Cardiac muscle cell (in vitro differentiated cells and primary cell): ENCODE measurements at regions not wholly inside any gene's neighbourhood (a gene's known extent, or its start where the extent isn't known, plus 50 kb on each side); places are given as distances from the start of the nearest gene placed in this dataset.
"Not testable (repeated sequence)": the region's sequence is repeated elsewhere in the genome, so short reads cannot be mapped to it uniquely, and the experiment has no call there.

Source experiments
- DNase-seq, 2 donors: peaks; one replicate each; pipeline versions ENCODE4 v3.0.0 to v3.0.0-alpha.2; 2010 to 2017; ENCODE audit warnings: low read depth in 1 of 2, low spot score in 1 of 2
- H3K27ac ChIP-seq: fragments of 200-600 bp; sonication (generic); 2 replicates; pipeline ENCODE4 v1.5.1; 2016
- H3K27me3 ChIP-seq: fragments of 200-600 bp; sonication (generic); 2 replicates; pipeline ENCODE4 v1.6.0; 2016; ENCODE audit warnings: control low read depth
- H3K36me3 ChIP-seq: fragments of 200-600 bp; sonication (generic); 2 replicates; pipeline ENCODE4 v1.5.1; 2016; ENCODE audit warnings: control low read depth
- H3K4me1 ChIP-seq: fragments of 200-600 bp; sonication (generic); 2 replicates; pipeline ENCODE4 v1.8.1; 2017; ENCODE audit warnings: low read depth, mild to moderate bottlenecking, mixed run types
- H3K4me3 ChIP-seq: fragments of 200-600 bp; sonication (generic); 2 replicates; pipeline ENCODE4 v1.5.1; 2016; ENCODE audit warnings: mild to moderate bottlenecking
- H3K9me3 ChIP-seq: fragments of 200-600 bp; sonication (generic); 2 replicates; pipeline ENCODE4 v1.5.1; 2017; ENCODE audit warnings: low read depth, mild to moderate bottlenecking, control low read depth
- TF ChIP-seq, protein P1 (sequence below): IDR thresholded peaks from 2 replicates; pipeline ENCODE4 v1.5.1; 2012; ENCODE audit warnings: low read depth, mild to moderate bottlenecking, low read length

DNA sequence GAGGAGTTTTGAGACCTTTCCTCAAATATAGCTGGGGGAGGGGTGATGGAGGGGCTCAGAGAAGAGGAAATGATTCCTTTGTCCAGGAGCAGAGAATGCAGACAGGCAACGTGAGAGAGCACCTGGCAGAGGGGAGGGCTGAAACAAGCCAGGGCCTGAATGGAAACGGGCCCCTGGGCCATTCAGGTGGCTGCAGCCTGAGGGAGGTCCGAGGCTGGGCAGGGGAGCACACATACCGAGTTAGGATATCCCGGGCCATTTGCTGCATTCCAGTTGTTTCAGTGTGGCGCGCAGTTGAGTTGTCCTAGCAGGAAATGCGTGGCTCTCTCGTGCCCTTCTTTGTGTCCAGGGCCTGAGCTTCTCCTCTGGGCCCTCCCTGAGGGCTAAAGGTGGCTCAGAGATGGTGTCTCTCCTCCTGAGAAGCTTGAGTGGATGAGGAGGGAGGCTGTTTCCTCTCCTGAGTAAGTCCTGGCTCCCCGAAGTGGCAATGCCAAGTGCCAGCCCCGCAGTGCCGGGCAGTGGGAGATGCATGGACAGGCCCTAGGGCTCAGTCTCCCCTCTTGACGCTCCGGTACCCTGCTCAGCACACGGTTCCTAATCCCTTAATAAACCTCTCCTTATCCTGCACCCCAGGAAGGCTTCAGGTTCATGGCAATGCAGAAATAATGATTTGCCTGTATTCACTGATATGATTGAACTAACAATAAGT is 85.5 kb upstream of the VRK1 start:
- TF ChIP-seq, protein P1, sequence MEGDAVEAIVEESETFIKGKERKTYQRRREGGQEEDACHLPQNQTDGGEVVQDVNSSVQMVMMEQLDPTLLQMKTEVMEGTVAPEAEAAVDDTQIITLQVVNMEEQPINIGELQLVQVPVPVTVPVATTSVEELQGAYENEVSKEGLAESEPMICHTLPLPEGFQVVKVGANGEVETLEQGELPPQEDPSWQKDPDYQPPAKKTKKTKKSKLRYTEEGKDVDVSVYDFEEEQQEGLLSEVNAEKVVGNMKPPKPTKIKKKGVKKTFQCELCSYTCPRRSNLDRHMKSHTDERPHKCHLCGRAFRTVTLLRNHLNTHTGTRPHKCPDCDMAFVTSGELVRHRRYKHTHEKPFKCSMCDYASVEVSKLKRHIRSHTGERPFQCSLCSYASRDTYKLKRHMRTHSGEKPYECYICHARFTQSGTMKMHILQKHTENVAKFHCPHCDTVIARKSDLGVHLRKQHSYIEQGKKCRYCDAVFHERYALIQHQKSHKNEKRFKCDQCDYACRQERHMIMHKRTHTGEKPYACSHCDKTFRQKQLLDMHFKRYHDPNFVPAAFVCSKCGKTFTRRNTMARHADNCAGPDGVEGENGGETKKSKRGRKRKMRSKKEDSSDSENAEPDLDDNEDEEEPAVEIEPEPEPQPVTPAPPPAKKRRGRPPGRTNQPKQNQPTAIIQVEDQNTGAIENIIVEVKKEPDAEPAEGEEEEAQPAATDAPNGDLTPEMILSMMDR: no peak
- DNase-seq: no peak
- H3K36me3 ChIP-seq: no peaks in the 10 kb centered on the region

DNA sequence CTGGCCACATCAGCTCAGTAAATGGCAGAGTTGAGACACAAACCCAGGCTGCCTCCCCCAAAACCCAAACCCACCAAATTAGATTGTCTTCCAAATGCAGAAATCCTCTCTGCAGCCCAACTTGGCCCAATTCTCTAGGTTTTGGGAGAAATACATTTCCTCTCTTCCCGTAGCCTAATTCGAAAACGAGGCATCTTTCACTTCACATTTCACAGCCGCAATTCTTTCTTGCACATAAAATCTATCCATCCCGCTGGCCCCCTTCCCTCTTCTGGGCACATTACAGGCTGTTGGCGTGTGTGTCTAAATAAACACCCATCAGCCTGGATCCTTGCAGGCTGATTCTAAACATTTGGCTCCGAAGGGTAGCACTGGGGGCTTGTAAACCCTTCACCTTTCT is 83.8 kb upstream of the VRK1 start:
- Histone ChIP-seq H3K27ac (no peak overlapping the region), H3K4me1 (no peaks in the 10 kb centered on the region), H3K27me3 (no peaks in the 10 kb centered on the region), H3K36me3 (no peaks in the 10 kb centered on the region), H3K9me3 (no peaks in the 10 kb centered on the region), H3K4me3 (no peak overlapping the region)
- no peak for DNase-seq
- TF ChIP-seq, protein P1: no peak

More for the DNA sequence above, 85.5 kb upstream of the VRK1 start:
- no peaks in the 10 kb centered on the region for H3K4me1 ChIP-seq
- H3K27ac ChIP-seq: no peak overlapping the region
- no peaks in the 10 kb centered on the region for H3K27me3 ChIP-seq
- no peak overlapping the region for H3K4me3 ChIP-seq
- no peaks in the 10 kb centered on the region for H3K9me3 ChIP-seq

GRCh38 chr14:96714537-96714936 is 82.6 kb upstream of the VRK1 start:
- H3K36me3 ChIP-seq: not testable (repeated sequence)

GRCh38 chr14:96717116-96717515 is 80.1 kb upstream of the VRK1 start:
- Histone ChIP-seq H3K36me3 (no peaks in the 10 kb centered on the region), H3K9me3 (no peaks in the 10 kb centered on the region)
- TF ChIP-seq, protein P1: no peak

More at GRCh38 chr14:96714537-96714936, 82.6 kb upstream of the VRK1 start:
- H3K27ac ChIP-seq, H3K27me3 ChIP-seq, H3K4me3 ChIP-seq, H3K4me1 ChIP-seq, DNase-seq, H3K9me3 ChIP-seq: not testable (repeated sequence)

GRCh38 chr14:96718407-96718806 is 78.8 kb upstream of the VRK1 start:
- Histone ChIP-seq H3K4me3 (no peak overlapping the region), H3K9me3 (no peaks in the 10 kb centered on the region), H3K27ac (no peak overlapping the region), H3K27me3 (no peaks in the 10 kb centered on the region), H3K36me3 (no peaks in the 10 kb centered on the region), H3K4me1 (no peaks in the 10 kb centered on the region)
- TF ChIP-seq, protein P1: no peak
- no peak for DNase-seq

More at GRCh38 chr14:96717116-96717515, 80.1 kb upstream of the VRK1 start:
- no peaks in the 10 kb centered on the region for H3K27me3 ChIP-seq
- no peak for DNase-seq
- no peak overlapping the region for H3K4me3 ChIP-seq
- H3K4me1 ChIP-seq: no peaks in the 10 kb centered on the region
- no peak overlapping the region for H3K27ac ChIP-seq

DNA sequence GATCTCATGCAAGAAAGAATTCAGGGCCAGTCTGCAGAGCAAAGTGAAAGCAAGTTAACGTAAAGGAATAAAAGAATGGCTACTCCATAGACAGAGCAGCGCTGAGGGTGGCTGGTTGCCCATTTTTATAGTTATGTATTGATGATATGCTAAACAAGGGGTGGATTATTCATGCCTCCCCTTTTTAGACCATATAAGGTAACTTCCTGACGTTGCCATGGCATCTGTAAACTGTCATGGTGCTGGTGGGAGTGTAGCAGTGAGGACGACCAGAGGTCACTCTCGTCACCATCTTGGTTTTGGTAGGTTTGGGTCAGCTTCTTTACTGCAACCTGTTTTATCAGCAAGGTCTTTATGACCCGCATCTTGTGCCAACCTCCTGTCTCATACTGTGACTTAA is 76.5 kb upstream of the VRK1 start:
- H3K27me3 ChIP-seq: not testable (repeated sequence)

GRCh38 chr14:96722736-96723135 is 74.4 kb upstream of the VRK1 start:
- no peaks in the 10 kb centered on the region for H3K27me3 ChIP-seq
- H3K4me3 ChIP-seq: no peak overlapping the region
- no peaks in the 10 kb centered on the region for H3K9me3 ChIP-seq
- no peaks in the 10 kb centered on the region for H3K36me3 ChIP-seq
- TF ChIP-seq, protein P1: no peak
- DNase-seq: no peak
- H3K4me1 ChIP-seq: no peaks in the 10 kb centered on the region
- no peak overlapping the region for H3K27ac ChIP-seq

More for the DNA sequence above, 76.5 kb upstream of the VRK1 start:
- DNase-seq, H3K36me3 ChIP-seq, H3K27ac ChIP-seq, H3K4me3 ChIP-seq, H3K4me1 ChIP-seq, H3K9me3 ChIP-seq: not testable (repeated sequence)
